Esophagus muscularis mucosa (tissue), 3 donors: ENCODE measurements at regions not wholly inside any gene's neighbourhood (a gene's known extent, or its start where the extent isn't known, plus 50 kb on each side); places are given as distances from the start of the nearest gene placed in this dataset.

Experiments used
- POLR2A ChIP-seq: fragments of 450-650 bp; IDR thresholded peaks from one replicate; pipeline ENCODE4 v1.6.1; 2017; ENCODE audit warnings: antibody characterized with exemption, moderate library complexity, mild to moderate bottlenecking, low read depth
- TF ChIP-seq, protein P1 (sequence below), 3 experiments: fragments of 200-600 bp in 2 of 3; fragments of 450-650 bp in 1 of 3; sonication (generic) in 2 of 3; IDR thresholded peaks; one replicate each; pipeline ENCODE4 v1.5.1; 2017 to 2019; ENCODE audit warnings: antibody characterized with exemption in 3 of 3, mild to moderate bottlenecking in 2 of 3, moderate library complexity in 1 of 3

DNA sequence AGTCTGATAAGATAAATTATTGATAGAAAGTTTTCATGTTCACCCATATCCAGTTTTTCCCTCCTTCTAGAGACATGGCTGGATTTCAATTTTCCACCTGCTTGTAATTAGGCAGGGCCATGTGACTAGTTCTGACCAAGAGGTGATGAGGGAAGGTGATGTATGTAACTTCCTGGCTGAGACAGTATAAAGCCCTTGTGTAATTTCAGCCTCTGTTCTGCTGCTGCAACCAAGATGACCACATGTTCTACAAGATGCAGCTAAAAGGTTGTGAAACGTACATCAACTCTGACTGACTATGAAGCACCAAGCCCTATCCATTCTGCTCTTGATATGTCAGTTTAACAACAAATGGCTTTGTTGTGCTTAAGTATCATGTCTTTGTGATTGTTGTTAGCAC lies 376.5 kb upstream of the DAB2 start:
- TF ChIP-seq, protein P1, sequence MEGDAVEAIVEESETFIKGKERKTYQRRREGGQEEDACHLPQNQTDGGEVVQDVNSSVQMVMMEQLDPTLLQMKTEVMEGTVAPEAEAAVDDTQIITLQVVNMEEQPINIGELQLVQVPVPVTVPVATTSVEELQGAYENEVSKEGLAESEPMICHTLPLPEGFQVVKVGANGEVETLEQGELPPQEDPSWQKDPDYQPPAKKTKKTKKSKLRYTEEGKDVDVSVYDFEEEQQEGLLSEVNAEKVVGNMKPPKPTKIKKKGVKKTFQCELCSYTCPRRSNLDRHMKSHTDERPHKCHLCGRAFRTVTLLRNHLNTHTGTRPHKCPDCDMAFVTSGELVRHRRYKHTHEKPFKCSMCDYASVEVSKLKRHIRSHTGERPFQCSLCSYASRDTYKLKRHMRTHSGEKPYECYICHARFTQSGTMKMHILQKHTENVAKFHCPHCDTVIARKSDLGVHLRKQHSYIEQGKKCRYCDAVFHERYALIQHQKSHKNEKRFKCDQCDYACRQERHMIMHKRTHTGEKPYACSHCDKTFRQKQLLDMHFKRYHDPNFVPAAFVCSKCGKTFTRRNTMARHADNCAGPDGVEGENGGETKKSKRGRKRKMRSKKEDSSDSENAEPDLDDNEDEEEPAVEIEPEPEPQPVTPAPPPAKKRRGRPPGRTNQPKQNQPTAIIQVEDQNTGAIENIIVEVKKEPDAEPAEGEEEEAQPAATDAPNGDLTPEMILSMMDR (IDR thresholded peaks at IDR 0.05) = no peak
- TF ChIP-seq POLR2A = no peak
